Heart right ventricle (tissue), 16 donors: ENCODE measurements at regions not wholly inside any gene's neighbourhood (a gene's known extent, or its start where the extent isn't known, plus 50 kb on each side); places are given as distances from the start of the nearest gene placed in this dataset.

Source experiments
- ATAC-seq, 8 donors: fragments of 200-7000 bp; cut with Tn5 transposase; one replicate each; pipeline ENCODE4 v1.9.1; 2020; ENCODE audit warnings: mild to moderate bottlenecking in 8 of 8, moderate library complexity in 8 of 8, moderate number of reproducible peaks in 1 of 8
- DNase-seq, 2 donors: peaks; one replicate each; pipeline ENCODE4 v3.0.0-alpha.2; 2020
- H3K27ac ChIP-seq, 10 donors: fragments of 200-600 bp; sonication (generic) in 2 of 10; one replicate each; pipeline versions ENCODE4 v1.5.0 to v1.8.0; 2020 to 2022; ENCODE audit warnings: mild to moderate bottlenecking in 3 of 10
- H3K27me3 ChIP-seq, 7 donors: fragments of 200-600 bp; one replicate each; pipeline ENCODE4 v1.8.0; 2021 to 2022; ENCODE audit warnings: mild to moderate bottlenecking in 2 of 7
- H3K36me3 ChIP-seq, 9 donors: fragments of 200-600 bp; sonication (generic) in 1 of 9; one replicate each; pipeline versions ENCODE4 v1.5.0 to v1.8.0; 2020 to 2022; ENCODE audit warnings: mild to moderate bottlenecking in 2 of 9
- H3K4me1 ChIP-seq, 9 donors: fragments of 200-600 bp; sonication (generic) in 1 of 9; one replicate each; pipeline versions ENCODE4 v1.5.0 to v1.8.0; 2020 to 2022; ENCODE audit warnings: mild to moderate bottlenecking in 4 of 9
- H3K4me3 ChIP-seq, 10 donors: fragments of 200-600 bp; sonication (generic) in 2 of 10; one replicate each; pipeline versions ENCODE4 v1.5.0 to v1.8.0; 2020 to 2022; ENCODE audit warnings: mild to moderate bottlenecking in 7 of 10, moderate library complexity in 2 of 10
- H3K9me3 ChIP-seq, 11 donors: fragments of 200-600 bp in 10 of 11; sonication (generic) in 2 of 11; one replicate each; pipeline versions ENCODE4 v1.5.0 to v1.8.0; 2013 to 2022; ENCODE audit warnings: mild to moderate bottlenecking in 2 of 11, control low read depth in 1 of 11, moderate library complexity in 1 of 11
- CTCF ChIP-seq, 9 donors: fragments of 200-600 bp; sonication (generic) in 2 of 9; IDR thresholded peaks; one replicate each; pipeline versions ENCODE4 v1.5.0 to v1.8.0; 2021 to 2022; ENCODE audit warnings: antibody characterized with exemption in 9 of 9, mild to moderate bottlenecking in 5 of 9, moderate library complexity in 1 of 9
- WGBS, 2 donors: extraction: QIAGEN DNeasy Blood & Tissue Kit; methylation state at CpG; one replicate each; pipeline ENCODE4 v1.1.7; 2013; ENCODE audit warnings: inconsistent platforms in 1 of 2; 5-methylcytosine and 5-hydroxymethylcytosine counted together
- intact Hi-C, 10 donors: fragments of 100-400 bp; cut with DNase I; formaldehyde crosslinking; loops; one replicate each; pipeline versions ENCODE4 v1.11.1 to v1.14.2; 2022
- donor health status: Arrhythmogenic right ventricular cardiomyopathy.
- donor health status: ischemic (EF 13 %, LVEDD 7.1; RV severe dilation, severe dysfunction).
- donor health status: healthy with polysubstance abuse.
- donor health status: DM: no; HTN: yes; CAD: no.
- donor health status: DM: no; HTN: no; CAD: no.
- donor health status: ischemic (EF 25% LVEDD 6.9; RV normal size, moderate dysfunction).
- donor health status: ischemic (EF 25% LVEDD 5.7; RV mildly dilated, moderate dysfunction).
- donor health status: healthy.
- donor health status: DM: yes; HTN: yes; CAD: no.
- donor health status: Ischemic cardiomyopathy.
- donor health status: ischemic (EF 35%, LVEDD 5.7; RV mildly dilated, moderate dysfunction).
- donor health status: nonischemic (EF 11% LVEDD 7.7; RV severe dilation, severe dysfunction).
- donor health status: DM: yes; HTN: yes; CAD: no.
- donor health status: PGD.
- donor health status: ischemic (EF 29% LVEDD 5.4; RV normal size, mild dysfunction).
- donor health status: nonischemic (EF 23%, LVEDD 6.1; RV moderate dilation, normal function).

- no peak for TF ChIP-seq CTCF (IDR thresholded peaks at IDR 0.05)
- no peak for DNase-seq
- Histone ChIP-seq H3K9me3 (peaks cover 0 to 10% (median 0%) of the 10 kb centered on the region in 11 donors), H3K27ac (no peak overlapping the region), H3K4me3 (no peak overlapping the region), H3K27me3 (no peaks in the 10 kb centered on the region), H3K4me1 (no peaks in the 10 kb centered on the region), H3K36me3 (no peaks in the 10 kb centered on the region)
- no peak for ATAC-seq
- 91 to 97% methylated on average over 1 of the region's 1 CpG for WGBS, 2 donors
- intact Hi-C loops = no loop called here
These were observed 308.9 kb downstream of the BTG1 start for GRCh38 chr12:91836696-91837095.

GRCh38 chr12:91836264-91836663, 309.4 kb downstream of the BTG1 start:
- ATAC-seq (no peak), DNase-seq (no peak)
- WGBS, 2 donors = 92 to 97% methylated on average over 1 of the region's 1 CpG
- Histone ChIP-seq H3K4me1 (no peaks in the 10 kb centered on the region), H3K27me3 (no peaks in the 10 kb centered on the region), H3K36me3 (no peaks in the 10 kb centered on the region), H3K4me3 (no peak overlapping the region), H3K9me3 (peaks cover 0 to 10% (median 0%) of the 10 kb centered on the region in 11 donors), H3K27ac (no peak overlapping the region)
- intact Hi-C loops = no loop called here
- no peak for TF ChIP-seq CTCF (IDR thresholded peaks at IDR 0.05)

- Histone ChIP-seq H3K4me1 (no peaks in the 10 kb centered on the region), H3K27ac (no peak overlapping the region), H3K36me3 (no peaks in the 10 kb centered on the region), H3K4me3 (no peak overlapping the region), H3K27me3 (no peaks in the 10 kb centered on the region), H3K9me3 (peaks cover 0 to 5% (median 0%) of the 10 kb centered on the region in 11 donors)
- intact Hi-C loops = no loop called here
- no peak for TF ChIP-seq CTCF (IDR thresholded peaks at IDR 0.05)
- ATAC-seq (no peak), DNase-seq (no peak)
These were observed 310.0 kb downstream of the BTG1 start for GRCh38 chr12:91835693-91836092.

- WGBS, 2 donors = 83 to 87% methylated on average over 3 of the region's 3 CpGs
- Histone ChIP-seq H3K9me3 (no peaks in the 10 kb centered on the region), H3K4me1 (no peaks in the 10 kb centered on the region), H3K27ac (no peak overlapping the region), H3K4me3 (no peak overlapping the region), H3K27me3 (no peaks in the 10 kb centered on the region), H3K36me3 (no peaks in the 10 kb centered on the region)
- ATAC-seq (no peak), DNase-seq (no peak)
- TF ChIP-seq CTCF (IDR thresholded peaks at IDR 0.05) = no peak
- intact Hi-C loops = no loop called here
These were observed 311.8 kb downstream of the BTG1 start for GRCh38 chr12:91833780-91834359.
